PC-9 (cell line): ENCODE measurements at regions not wholly inside any gene's neighbourhood (a gene's known extent, or its start where the extent isn't known, plus 50 kb on each side); places are given as distances from the start of the nearest gene placed in this dataset.
"Not testable (repeated sequence)": the region's sequence is repeated elsewhere in the genome, so short reads cannot be mapped to it uniquely, and the experiment has no call there.

Source experiments
- BruUV-seq: library from RNA; stranded (reverse); fragments of 400-500 nt; replicated peaks from 2 replicates; lab custom pipeline; 2021; lab: Mats Ljungman, UMichigan
- CTCF ChIA-PET: fragments of 300-600 bp; sonication (Branson Sonifier 250); formaldehyde crosslinking; loops from one replicate; lab custom pipeline; 2022; ENCODE audit warnings: antibody characterized with exemption; lab: Charles Lee
- POLR2A ChIA-PET: fragments of 300-600 bp; sonication (Branson Sonifier 250); formaldehyde crosslinking; loops from one replicate; lab custom pipeline; 2022; ENCODE audit warnings: antibody characterized with exemption; ENCODE audit not compliant: unreplicated experiment; lab: Charles Lee
- DNase-seq, 2 experiments: peaks; one replicate each; pipeline versions ENCODE4 v3.0.0 to v3.0.0-alpha.2; 2015 to 2022; ENCODE audit warnings: mixed read lengths in 1 of 2
- H2AFZ ChIP-seq: fragments of 200-600 bp; sonication (generic); 2 replicates; pipeline ENCODE4 v1.8.1; 2017; ENCODE audit warnings: antibody characterized with exemption
- H3F3A ChIP-seq: fragments of 200-600 bp; sonication (generic); 2 replicates; pipeline ENCODE4 v1.8.1; 2017; ENCODE audit warnings: antibody characterized with exemption, mild to moderate bottlenecking, low read depth; ENCODE audit not compliant: insufficient read depth
- H3K27ac ChIP-seq: fragments of 200-600 bp; sonication (generic); 2 replicates; pipeline ENCODE4 v1.6.1; 2016; ENCODE audit warnings: mixed run types
- H3K27me3 ChIP-seq: fragments of 200-600 bp; sonication (generic); 2 replicates; pipeline ENCODE4 v1.6.1; 2016; ENCODE audit warnings: low read depth, mixed run types; ENCODE audit not compliant: insufficient read depth
- H3K36me3 ChIP-seq: fragments of 200-600 bp; sonication (generic); 2 replicates; pipeline ENCODE4 v1.6.1; 2016; ENCODE audit warnings: low read depth, mixed run types
- H3K4me1 ChIP-seq: fragments of 200-600 bp; sonication (generic); replicated peaks from 2 replicates; pipeline ENCODE4 v1.6.1; 2016; ENCODE audit warnings: mixed run types; ENCODE audit not compliant: insufficient read depth
- H3K4me2 ChIP-seq: fragments of 200-600 bp; sonication (generic); 2 replicates; pipeline ENCODE4 v1.6.1; 2017; ENCODE audit warnings: mixed run types
- H3K4me3 ChIP-seq: fragments of 200-600 bp; sonication (generic); 2 replicates; pipeline ENCODE4 v1.6.1; 2016; ENCODE audit warnings: mixed run types
- H3K79me2 ChIP-seq: fragments of 200-600 bp; sonication (generic); 2 replicates; pipeline ENCODE4 v1.6.1; 2017; ENCODE audit warnings: low read depth, mixed run types
- H3K9me2 ChIP-seq: fragments of 200-600 bp; sonication (generic); 2 replicates; pipeline ENCODE4 v1.8.1; 2017; ENCODE audit warnings: mild to moderate bottlenecking; ENCODE audit not compliant: insufficient read depth
- H3K9me3 ChIP-seq: fragments of 200-600 bp; sonication (generic); 2 replicates; pipeline ENCODE4 v1.8.1; 2016; ENCODE audit warnings: low read depth; ENCODE audit not compliant: insufficient read depth
- H4K20me1 ChIP-seq: fragments of 200-600 bp; sonication (generic); 2 replicates; pipeline ENCODE4 v1.8.1; 2017; ENCODE audit not compliant: insufficient read depth
- EZH2 ChIP-seq: fragments of 200-600 bp; sonication (generic); IDR thresholded peaks from 2 replicates; pipeline ENCODE4 v1.8.0; 2017; ENCODE audit warnings: antibody characterized with exemption, low read depth
- intact Hi-C: fragments of 100-400 bp; cut with micrococcal nuclease; formaldehyde crosslinking; loops from one replicate; pipeline ENCODE4 v1.10.0; 2022; ENCODE audit not compliant: unreplicated experiment
- TF ChIP-seq, protein P1 (sequence below): fragments of 200-600 bp; sonication (generic); conservative IDR thresholded peaks from 2 replicates; pipeline ENCODE4 v1.6.1; 2017; ENCODE audit warnings: mixed run types, antibody characterized with exemption, mild to moderate bottlenecking, moderate library complexity

DNA sequence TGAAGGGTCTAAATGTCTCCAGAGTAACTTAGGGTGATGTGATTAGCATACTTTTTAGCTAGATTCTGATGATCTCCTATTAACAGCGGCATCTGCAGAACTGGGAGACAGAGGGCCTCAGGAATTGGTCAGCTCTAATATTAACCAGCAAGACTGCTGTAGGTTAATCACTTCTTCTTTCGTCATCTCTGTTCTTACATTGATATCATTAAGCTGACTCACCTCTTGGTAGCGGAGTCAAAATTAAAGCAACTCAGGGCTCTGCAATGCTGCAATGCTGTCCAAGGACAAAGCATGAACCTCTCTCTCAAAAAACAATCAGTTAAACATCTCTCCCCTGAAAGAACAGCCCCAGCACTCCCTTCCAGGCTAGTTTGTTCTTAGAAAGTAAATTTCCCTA lies 57.5 kb upstream of the TRA2B start:
- Histone ChIP-seq H3K27me3 (no peaks in the 10 kb centered on the region), H3K36me3 (no peaks in the 10 kb centered on the region), H3K4me1 (no peaks in the 10 kb centered on the region), H3K4me2 (no peak overlapping the region), H4K20me1 (no peaks in the 10 kb centered on the region), H3K9me3 (no peaks in the 10 kb centered on the region), H3K27ac (no peak overlapping the region), H2AFZ (no peak overlapping the region), H3K9me2 (no peaks in the 10 kb centered on the region), H3F3A (no peaks in the 10 kb centered on the region; the same call in 1 of the 2 replicates), H3K79me2 (no peaks in the 10 kb centered on the region), H3K4me3 (no peak overlapping the region)
- no TSS peak for BruUV-seq
- ChIA-PET POLR2A (interaction anchor here (0.7 kb wide), 1 partner anchor 545 kb away, joined by 4 read pairs; no protein-coding TSS in a partner anchor), CTCF (interaction anchor here (0.5 kb wide), 1 partner anchor 552 kb away, joined by 3 read pairs; no protein-coding TSS in a partner anchor)
- DNase-seq = peak in 1 of 2 experiments; percentile 55
- intact Hi-C loops = no loop called here
- TF ChIP-seq, protein P1, sequence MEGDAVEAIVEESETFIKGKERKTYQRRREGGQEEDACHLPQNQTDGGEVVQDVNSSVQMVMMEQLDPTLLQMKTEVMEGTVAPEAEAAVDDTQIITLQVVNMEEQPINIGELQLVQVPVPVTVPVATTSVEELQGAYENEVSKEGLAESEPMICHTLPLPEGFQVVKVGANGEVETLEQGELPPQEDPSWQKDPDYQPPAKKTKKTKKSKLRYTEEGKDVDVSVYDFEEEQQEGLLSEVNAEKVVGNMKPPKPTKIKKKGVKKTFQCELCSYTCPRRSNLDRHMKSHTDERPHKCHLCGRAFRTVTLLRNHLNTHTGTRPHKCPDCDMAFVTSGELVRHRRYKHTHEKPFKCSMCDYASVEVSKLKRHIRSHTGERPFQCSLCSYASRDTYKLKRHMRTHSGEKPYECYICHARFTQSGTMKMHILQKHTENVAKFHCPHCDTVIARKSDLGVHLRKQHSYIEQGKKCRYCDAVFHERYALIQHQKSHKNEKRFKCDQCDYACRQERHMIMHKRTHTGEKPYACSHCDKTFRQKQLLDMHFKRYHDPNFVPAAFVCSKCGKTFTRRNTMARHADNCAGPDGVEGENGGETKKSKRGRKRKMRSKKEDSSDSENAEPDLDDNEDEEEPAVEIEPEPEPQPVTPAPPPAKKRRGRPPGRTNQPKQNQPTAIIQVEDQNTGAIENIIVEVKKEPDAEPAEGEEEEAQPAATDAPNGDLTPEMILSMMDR = no peak
- no peak for TF ChIP-seq EZH2

DNA sequence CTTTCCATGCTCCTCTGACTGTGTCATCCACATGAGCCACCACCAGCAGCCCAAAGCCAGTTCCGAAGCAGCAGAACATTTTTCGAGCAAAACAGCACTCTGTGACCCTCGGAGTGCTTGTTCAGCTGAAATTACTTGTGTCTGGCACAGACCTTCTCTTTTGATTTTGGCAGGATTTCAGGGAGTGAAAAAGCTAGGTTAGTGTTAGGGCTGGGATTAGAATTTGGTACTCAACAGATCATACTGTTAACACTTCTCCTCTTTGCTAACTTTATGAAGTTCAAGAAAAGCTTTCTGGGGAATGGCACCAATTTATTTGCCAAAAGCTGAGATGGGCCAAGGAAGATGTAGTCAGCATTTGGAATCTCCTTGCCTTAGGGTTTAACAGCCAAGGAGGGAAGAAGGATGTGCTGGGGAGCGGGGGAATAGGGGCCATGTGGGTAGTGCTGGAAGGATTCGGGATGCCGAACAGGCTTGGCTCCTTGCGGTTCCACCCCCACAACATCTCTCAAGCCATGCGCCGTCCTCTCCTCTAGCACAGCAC lies 55.1 kb upstream of the TRA2B start:
- no peak for DNase-seq
- Histone ChIP-seq H3K4me1 (no peaks in the 10 kb centered on the region), H2AFZ (no peak overlapping the region), H3K36me3 (no peaks in the 10 kb centered on the region), H4K20me1 (no peaks in the 10 kb centered on the region), H3K4me3 (no peak overlapping the region), H3K27me3 (no peaks in the 10 kb centered on the region), H3K79me2 (no peaks in the 10 kb centered on the region), H3K27ac (no peak overlapping the region), H3F3A (no peaks in the 10 kb centered on the region; the same call in 1 of the 2 replicates), H3K9me3 (no peaks in the 10 kb centered on the region), H3K4me2 (no peak overlapping the region), H3K9me2 (no peaks in the 10 kb centered on the region)
- ChIA-PET CTCF (no interaction called here), POLR2A (no interaction called here)
- intact Hi-C loops = no loop called here
- no TSS peak for BruUV-seq
- TF ChIP-seq, protein P1 = no peak
- TF ChIP-seq EZH2 = no peak

DNA sequence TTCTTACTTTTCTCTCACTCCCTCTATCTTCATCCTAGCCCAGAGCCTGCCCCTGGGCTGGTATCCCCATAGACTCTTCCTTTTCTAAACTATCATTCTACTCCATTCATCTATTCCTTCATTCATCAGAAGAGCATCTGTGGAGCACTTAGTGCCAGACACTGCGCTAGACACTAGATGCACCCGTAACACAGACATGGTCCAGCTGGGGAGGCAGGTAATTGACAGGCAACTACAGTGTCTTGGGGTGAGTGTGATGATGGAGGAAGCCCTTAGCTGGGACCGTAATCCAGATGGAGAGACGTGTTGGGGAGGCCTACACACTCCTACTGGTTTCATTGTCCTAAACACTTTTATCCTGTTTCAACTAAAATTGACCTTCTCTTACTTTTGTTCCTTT lies 53.2 kb upstream of the TRA2B start:
- H2AFZ ChIP-seq, H3K27me3 ChIP-seq, H3F3A ChIP-seq, H4K20me1 ChIP-seq, H3K27ac ChIP-seq, H3K79me2 ChIP-seq, DNase-seq, H3K36me3 ChIP-seq, POLR2A ChIA-PET, H3K9me2 ChIP-seq, H3K4me1 ChIP-seq, H3K4me2 ChIP-seq, BruUV-seq, intact Hi-C loops, H3K4me3 ChIP-seq, H3K9me3 ChIP-seq: not testable (repeated sequence)
- CTCF ChIA-PET = interaction anchor here (0.7 kb wide), 1 partner anchor 508 kb away, joined by 3 read pairs; no protein-coding TSS in a partner anchor
